ENCODE measurements at regions not wholly inside any gene's neighbourhood (a gene's known extent, or its start where the extent isn't known, plus 50 kb on each side); places are given as distances from the start of the nearest gene placed in this dataset.
A peak's percentile ranks its signal among the peaks of the same experiment; 100 is the strongest.

DNA sequence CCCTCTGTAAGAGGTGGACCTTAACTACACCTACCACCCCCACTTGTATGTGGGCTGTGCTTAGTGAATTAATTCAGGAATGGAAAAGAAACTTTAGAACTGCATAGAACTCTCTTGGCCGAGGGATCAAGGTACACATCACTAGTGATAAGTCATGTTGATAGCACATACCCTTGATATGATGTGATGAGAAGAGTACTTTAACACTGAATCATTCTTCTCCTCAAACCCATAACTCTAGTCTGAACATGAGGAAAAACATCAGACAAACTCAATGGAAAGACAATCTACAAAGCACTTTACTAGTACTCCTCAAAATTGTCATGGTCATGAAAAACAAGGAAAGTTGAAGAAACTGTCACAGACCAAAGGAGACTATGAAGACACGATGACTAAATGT lies 87.6 kb downstream of the P2RY1 start:
- no peak overlapping the region for H3K4me3 ChIP-seq
- no TSS peak for BruUV-seq (replicated peaks)
- CTCF ChIA-PET: no interaction called here

DNA sequence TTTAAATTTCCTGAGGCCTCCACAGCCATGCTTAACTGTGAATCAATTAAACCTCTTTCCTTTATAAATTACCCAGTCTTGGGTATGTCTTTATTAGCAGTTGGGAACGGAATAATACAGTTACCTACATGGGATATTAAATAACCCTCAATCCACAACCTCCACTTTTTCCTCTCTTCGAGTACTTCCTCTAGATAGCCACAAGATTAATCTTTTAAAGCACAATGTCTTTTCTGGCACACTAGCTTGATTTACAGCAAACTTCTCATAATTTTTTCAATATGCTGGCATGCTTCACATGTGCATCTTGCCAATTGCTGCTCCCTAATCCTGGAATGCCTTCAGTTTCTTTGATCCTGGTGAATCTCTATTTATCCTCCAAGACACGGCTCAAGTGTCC lies 92.2 kb downstream of the P2RY1 start:
- no peaks in the 10 kb centered on the region for H4K20me1 ChIP-seq (ENCODE audit: insufficient read depth)
- H3K27ac ChIP-seq: no peak overlapping the region
- no peaks in the 10 kb centered on the region for H3K79me2 ChIP-seq (ENCODE audit: low read depth)
- ChIA-PET CTCF (no interaction called here), POLR2A (ENCODE audit: unreplicated experiment) (no interaction called here)
- TF ChIP-seq, protein P1, sequence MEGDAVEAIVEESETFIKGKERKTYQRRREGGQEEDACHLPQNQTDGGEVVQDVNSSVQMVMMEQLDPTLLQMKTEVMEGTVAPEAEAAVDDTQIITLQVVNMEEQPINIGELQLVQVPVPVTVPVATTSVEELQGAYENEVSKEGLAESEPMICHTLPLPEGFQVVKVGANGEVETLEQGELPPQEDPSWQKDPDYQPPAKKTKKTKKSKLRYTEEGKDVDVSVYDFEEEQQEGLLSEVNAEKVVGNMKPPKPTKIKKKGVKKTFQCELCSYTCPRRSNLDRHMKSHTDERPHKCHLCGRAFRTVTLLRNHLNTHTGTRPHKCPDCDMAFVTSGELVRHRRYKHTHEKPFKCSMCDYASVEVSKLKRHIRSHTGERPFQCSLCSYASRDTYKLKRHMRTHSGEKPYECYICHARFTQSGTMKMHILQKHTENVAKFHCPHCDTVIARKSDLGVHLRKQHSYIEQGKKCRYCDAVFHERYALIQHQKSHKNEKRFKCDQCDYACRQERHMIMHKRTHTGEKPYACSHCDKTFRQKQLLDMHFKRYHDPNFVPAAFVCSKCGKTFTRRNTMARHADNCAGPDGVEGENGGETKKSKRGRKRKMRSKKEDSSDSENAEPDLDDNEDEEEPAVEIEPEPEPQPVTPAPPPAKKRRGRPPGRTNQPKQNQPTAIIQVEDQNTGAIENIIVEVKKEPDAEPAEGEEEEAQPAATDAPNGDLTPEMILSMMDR (conservative IDR thresholded peaks at IDR 0.05): no peak
- TF ChIP-seq EZH2 (IDR thresholded peaks at IDR 0.05; ENCODE audit: low read depth): no peak
- no TSS peak for BruUV-seq (replicated peaks)
- intact Hi-C loops (cut with micrococcal nuclease; ENCODE audit: unreplicated experiment): no loop called here
- no peaks in the 10 kb centered on the region for H3K36me3 ChIP-seq (ENCODE audit: low read depth)
- DNase-seq: no peak
- no peak overlapping the region for H3K4me2 ChIP-seq
- no peak overlapping the region for H3K4me3 ChIP-seq
- no peaks in the 10 kb centered on the region for H3K9me2 ChIP-seq (ENCODE audit: insufficient read depth)
- no peaks in the 10 kb centered on the region for H3F3A ChIP-seq (ENCODE audit: insufficient read depth, low read depth)
- no peaks in the 10 kb centered on the region for H3K27me3 ChIP-seq (ENCODE audit: insufficient read depth, low read depth)
- H3K4me1 ChIP-seq (replicated peaks; ENCODE audit: insufficient read depth): no peaks in the 10 kb centered on the region
- peak overlapping the region; percentile 60; the same call in 1 of the 2 replicates for H2AFZ ChIP-seq
- H3K9me3 ChIP-seq (ENCODE audit: insufficient read depth, low read depth): no peaks in the 10 kb centered on the region

More for the DNA sequence above, 87.6 kb downstream of the P2RY1 start:
- Histone ChIP-seq H2AFZ (no peak overlapping the region), H3K4me2 (no peak overlapping the region), H3K9me3 (ENCODE audit: insufficient read depth, low read depth) (no peaks in the 10 kb centered on the region), H3K27ac (no peak overlapping the region), H4K20me1 (ENCODE audit: insufficient read depth) (no peaks in the 10 kb centered on the region), H3K36me3 (ENCODE audit: low read depth) (no peaks in the 10 kb centered on the region), H3K4me1 (replicated peaks; ENCODE audit: insufficient read depth) (no peaks in the 10 kb centered on the region), H3K27me3 (ENCODE audit: insufficient read depth, low read depth) (no peaks in the 10 kb centered on the region), H3K79me2 (ENCODE audit: low read depth) (no peaks in the 10 kb centered on the region), H3K9me2 (ENCODE audit: insufficient read depth) (no peaks in the 10 kb centered on the region), H3F3A (ENCODE audit: insufficient read depth, low read depth) (no peaks in the 10 kb centered on the region)
- intact Hi-C loops (cut with micrococcal nuclease; ENCODE audit: unreplicated experiment): no loop called here
- POLR2A ChIA-PET (ENCODE audit: unreplicated experiment): no interaction called here
- no peak for TF ChIP-seq EZH2 (IDR thresholded peaks at IDR 0.05; ENCODE audit: low read depth)
- TF ChIP-seq, protein P1 (conservative IDR thresholded peaks at IDR 0.05): no peak
- no peak for DNase-seq

DNA sequence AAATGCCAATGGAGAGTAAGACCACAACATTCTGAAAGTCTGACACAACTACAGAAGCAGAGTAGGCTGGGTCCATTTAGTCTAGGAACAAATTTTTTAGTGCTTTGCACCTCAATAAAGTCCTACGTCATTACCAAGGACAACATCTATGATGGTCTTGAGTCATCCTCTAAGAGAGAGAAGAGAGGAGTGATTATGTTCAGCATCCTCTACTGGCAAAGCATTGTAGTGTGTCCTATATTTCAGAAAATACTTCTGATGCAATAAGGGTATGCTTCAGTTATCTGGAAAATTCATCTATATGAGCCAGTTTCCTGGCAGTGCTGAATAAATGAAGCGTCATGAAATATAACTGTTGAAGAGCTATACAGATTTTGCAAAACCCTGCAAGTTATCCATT lies 95.6 kb downstream of the P2RY1 start:
- Histone ChIP-seq H3K27me3 (ENCODE audit: insufficient read depth, low read depth) (no peaks in the 10 kb centered on the region), H3F3A (ENCODE audit: insufficient read depth, low read depth) (no peaks in the 10 kb centered on the region), H3K9me3 (ENCODE audit: insufficient read depth, low read depth) (no peaks in the 10 kb centered on the region), H2AFZ (no peak overlapping the region), H3K79me2 (ENCODE audit: low read depth) (no peaks in the 10 kb centered on the region), H3K9me2 (ENCODE audit: insufficient read depth) (no peaks in the 10 kb centered on the region), H3K4me1 (replicated peaks; ENCODE audit: insufficient read depth) (no peaks in the 10 kb centered on the region), H3K36me3 (ENCODE audit: low read depth) (no peaks in the 10 kb centered on the region), H4K20me1 (ENCODE audit: insufficient read depth) (no peaks in the 10 kb centered on the region), H3K4me2 (no peak overlapping the region), H3K27ac (no peak overlapping the region), H3K4me3 (no peak overlapping the region)
- no TSS peak for BruUV-seq (replicated peaks)
- TF ChIP-seq, protein P1 (conservative IDR thresholded peaks at IDR 0.05): no peak
- no peak for TF ChIP-seq EZH2 (IDR thresholded peaks at IDR 0.05; ENCODE audit: low read depth)
- POLR2A ChIA-PET (ENCODE audit: unreplicated experiment): no interaction called here
- intact Hi-C loops (cut with micrococcal nuclease; ENCODE audit: unreplicated experiment): no loop called here
- no peak for DNase-seq
- CTCF ChIA-PET: no interaction called here

Data from PC-9 (cell line).